ENCODE measurements at regions not wholly inside any gene's neighbourhood (a gene's known extent, or its start where the extent isn't known, plus 50 kb on each side); places are given as distances from the start of the nearest gene placed in this dataset.

DNA sequence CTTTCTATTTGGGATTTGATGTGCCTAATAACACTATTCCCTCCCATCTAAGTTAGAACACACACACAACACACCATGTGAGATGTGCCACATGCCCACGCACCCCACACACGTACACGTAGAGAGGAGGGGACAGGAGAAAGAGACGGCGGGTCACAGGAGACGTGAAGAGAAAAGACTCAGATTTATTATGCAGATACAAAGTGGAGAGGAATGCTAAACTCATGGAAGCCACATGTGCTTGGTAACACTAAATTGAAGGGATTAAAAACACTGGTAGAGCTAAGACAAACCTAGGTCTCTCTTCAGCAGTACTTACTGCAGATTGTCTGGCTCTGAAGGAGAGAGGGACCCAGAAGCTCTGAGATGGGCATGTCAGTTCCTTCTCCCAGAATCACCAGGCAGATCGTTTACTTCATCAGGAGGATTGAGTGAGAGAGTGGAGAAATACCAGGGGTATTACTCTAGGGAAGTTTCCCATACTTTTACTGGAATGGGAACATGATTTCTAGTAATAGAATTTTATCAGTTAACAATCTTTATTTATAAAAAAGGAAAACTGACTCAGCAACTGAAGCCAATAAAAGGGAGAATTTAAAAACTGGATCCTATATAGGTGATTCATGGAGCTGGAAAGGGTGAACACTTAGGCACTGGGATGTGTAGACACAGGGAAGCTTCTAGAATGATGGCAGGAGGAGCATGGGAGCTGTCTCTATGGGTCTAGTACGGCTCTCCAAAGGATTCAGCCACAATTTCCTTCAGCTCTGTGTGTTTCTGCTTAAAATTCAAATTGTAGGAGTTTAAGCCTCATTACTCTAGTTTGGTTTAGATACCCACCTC, 139.4 kb downstream of the MACIR start:
- no peak overlapping the region for H3K27ac Mint-ChIP-seq
- TF ChIP-seq, protein P1, sequence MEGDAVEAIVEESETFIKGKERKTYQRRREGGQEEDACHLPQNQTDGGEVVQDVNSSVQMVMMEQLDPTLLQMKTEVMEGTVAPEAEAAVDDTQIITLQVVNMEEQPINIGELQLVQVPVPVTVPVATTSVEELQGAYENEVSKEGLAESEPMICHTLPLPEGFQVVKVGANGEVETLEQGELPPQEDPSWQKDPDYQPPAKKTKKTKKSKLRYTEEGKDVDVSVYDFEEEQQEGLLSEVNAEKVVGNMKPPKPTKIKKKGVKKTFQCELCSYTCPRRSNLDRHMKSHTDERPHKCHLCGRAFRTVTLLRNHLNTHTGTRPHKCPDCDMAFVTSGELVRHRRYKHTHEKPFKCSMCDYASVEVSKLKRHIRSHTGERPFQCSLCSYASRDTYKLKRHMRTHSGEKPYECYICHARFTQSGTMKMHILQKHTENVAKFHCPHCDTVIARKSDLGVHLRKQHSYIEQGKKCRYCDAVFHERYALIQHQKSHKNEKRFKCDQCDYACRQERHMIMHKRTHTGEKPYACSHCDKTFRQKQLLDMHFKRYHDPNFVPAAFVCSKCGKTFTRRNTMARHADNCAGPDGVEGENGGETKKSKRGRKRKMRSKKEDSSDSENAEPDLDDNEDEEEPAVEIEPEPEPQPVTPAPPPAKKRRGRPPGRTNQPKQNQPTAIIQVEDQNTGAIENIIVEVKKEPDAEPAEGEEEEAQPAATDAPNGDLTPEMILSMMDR (conservative IDR thresholded peaks at IDR 0.05): no peak
- no peaks in the 10 kb centered on the region for H3K27me3 Mint-ChIP-seq
- H3K4me3 Mint-ChIP-seq: no peak overlapping the region
- H3K9me3 Mint-ChIP-seq: peaks cover 6% of the 10 kb centered on the region
- peaks cover 11% of the 10 kb centered on the region for H3K4me1 Mint-ChIP-seq (ENCODE audit: unreplicated experiment)
- H3K36me3 Mint-ChIP-seq: no peaks in the 10 kb centered on the region
- DNase-seq (ENCODE audit: extremely low spot score, unreplicated experiment): no peak

DNA sequence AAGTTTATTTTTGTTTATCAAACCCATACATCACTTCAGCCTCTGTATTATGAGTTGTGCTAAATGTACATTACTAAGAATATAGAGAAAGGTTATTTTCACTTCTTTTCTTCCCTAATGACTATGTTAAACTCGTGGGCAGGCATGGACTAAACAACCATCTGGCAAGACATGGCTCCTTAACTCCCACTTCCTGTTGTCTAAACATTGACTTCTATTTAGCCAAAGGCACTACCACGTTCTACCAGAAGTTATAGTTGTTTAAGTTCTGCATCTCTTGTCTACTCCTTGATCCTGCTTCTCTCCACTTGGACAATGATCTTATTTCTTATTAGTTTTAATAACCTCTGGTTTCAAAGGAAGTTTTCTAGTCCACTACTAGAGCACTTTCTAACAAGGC, 136.1 kb downstream of the MACIR start:
- peak overlapping the region; percentile 82 for H3K27ac Mint-ChIP-seq
- no peaks in the 10 kb centered on the region for H3K36me3 Mint-ChIP-seq
- no peak for DNase-seq (ENCODE audit: extremely low spot score, unreplicated experiment)
- peaks cover 26% of the 10 kb centered on the region for H3K4me1 Mint-ChIP-seq (ENCODE audit: unreplicated experiment)
- peaks cover 6% of the 10 kb centered on the region for H3K9me3 Mint-ChIP-seq
- TF ChIP-seq, protein P1 (conservative IDR thresholded peaks at IDR 0.05): no peak
- no peaks in the 10 kb centered on the region for H3K27me3 Mint-ChIP-seq
- H3K4me3 Mint-ChIP-seq: peak overlapping the region; percentile 32

DNA sequence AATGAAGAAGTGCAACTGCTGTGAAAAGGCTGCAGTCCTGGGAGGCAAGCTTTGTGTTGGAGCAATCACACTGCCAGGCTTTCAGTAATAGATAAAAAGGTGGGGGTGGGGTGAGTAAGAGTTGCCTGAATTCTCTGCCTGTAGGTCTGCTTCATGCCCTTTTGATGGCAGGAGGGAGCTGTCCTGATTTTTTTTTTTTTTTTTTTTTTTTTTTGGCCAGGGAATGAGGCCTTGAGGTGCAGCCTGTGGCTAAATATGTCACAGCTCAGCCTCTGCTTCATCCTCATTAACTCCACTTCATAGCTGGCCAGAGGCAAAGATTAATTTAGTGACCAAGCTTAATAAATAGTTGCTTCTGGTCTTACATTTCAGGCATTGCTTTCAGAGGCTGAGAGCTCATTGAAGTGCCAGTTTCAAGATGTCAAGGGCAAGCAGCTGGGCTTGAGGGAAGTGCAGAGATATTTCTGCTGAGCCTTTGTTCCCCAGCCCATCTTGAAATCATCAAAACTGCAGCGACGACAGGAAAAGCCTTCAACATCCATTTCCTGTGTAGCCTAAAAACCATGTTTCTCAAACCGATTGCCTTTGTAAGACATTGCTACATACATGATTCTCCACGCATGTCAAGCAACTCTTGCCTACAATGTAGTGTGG, 134.7 kb downstream of the MACIR start:
- DNase-seq (ENCODE audit: extremely low spot score, unreplicated experiment): no peak
- Mint-ChIP-seq H3K4me1 (ENCODE audit: unreplicated experiment) (peaks cover 35% of the 10 kb centered on the region), H3K36me3 (no peaks in the 10 kb centered on the region), H3K4me3 (no peak overlapping the region), H3K27me3 (no peaks in the 10 kb centered on the region), H3K9me3 (no peaks in the 10 kb centered on the region), H3K27ac (no peak overlapping the region)
- TF ChIP-seq, protein P1 (conservative IDR thresholded peaks at IDR 0.05): peak; percentile 56

DNA sequence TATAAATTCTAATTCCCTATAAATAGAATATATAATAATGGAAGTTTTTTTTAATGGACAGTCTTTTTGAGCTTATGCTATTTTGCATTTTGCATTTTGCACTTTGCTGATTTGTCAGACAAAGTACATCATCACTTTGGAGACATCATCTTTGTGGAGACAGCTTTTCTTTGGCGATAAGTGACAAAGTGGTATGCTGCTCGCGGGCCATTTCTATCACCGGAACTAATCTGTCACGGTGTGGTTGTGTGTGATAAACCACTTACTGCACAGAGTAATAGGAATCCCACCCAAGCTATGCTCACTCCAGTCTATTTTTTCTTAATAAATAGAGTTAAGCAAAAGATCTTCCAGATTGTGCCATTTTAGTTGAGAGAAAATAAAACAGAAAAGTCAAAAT, 133.1 kb downstream of the MACIR start:
- no peak overlapping the region for H3K27ac Mint-ChIP-seq
- H3K9me3 Mint-ChIP-seq: no peaks in the 10 kb centered on the region
- TF ChIP-seq, protein P1 (conservative IDR thresholded peaks at IDR 0.05): no peak
- no peaks in the 10 kb centered on the region for H3K36me3 Mint-ChIP-seq
- no peak overlapping the region for H3K4me3 Mint-ChIP-seq
- peaks cover 35% of the 10 kb centered on the region for H3K4me1 Mint-ChIP-seq (ENCODE audit: unreplicated experiment)
- no peaks in the 10 kb centered on the region for H3K27me3 Mint-ChIP-seq
- no peak for DNase-seq (ENCODE audit: extremely low spot score, unreplicated experiment)

DNA sequence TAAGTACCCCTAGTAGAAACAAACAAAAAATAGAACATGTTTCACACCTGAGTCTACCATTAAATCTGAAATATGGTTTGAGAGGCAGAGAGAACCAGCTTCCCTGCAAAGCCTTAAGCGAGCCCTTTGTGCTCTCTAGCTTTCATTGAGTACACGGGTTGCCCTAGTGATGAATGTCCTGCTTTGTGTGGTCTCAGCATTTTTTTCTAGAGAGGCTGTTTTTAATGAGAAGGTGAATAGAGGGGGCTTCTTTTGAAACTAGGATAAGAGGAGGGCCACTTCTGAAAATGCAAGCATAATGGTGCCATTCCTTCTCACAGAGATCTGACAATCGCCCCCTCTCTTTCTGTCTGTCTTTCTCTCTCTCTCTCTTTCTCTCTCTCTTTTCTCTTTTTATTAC, 131.3 kb downstream of the MACIR start:
- no peaks in the 10 kb centered on the region for H3K36me3 Mint-ChIP-seq
- peaks cover 2% of the 10 kb centered on the region for H3K9me3 Mint-ChIP-seq
- no peak for DNase-seq (ENCODE audit: extremely low spot score, unreplicated experiment)
- no peak overlapping the region for H3K4me3 Mint-ChIP-seq
- H3K27ac Mint-ChIP-seq: peak overlapping the region; percentile 38
- TF ChIP-seq, protein P1 (conservative IDR thresholded peaks at IDR 0.05): no peak
- peaks cover 31% of the 10 kb centered on the region for H3K4me1 Mint-ChIP-seq (ENCODE audit: unreplicated experiment)
- no peaks in the 10 kb centered on the region for H3K27me3 Mint-ChIP-seq
